HepG2 (cell line): ENCODE measurements at regions not wholly inside any gene's neighbourhood (a gene's known extent, or its start where the extent isn't known, plus 50 kb on each side); places are given as distances from the start of the nearest gene placed in this dataset.
A peak's percentile ranks its signal among the peaks of the same experiment; 100 is the strongest.

Experiments used
- ATAC-seq: fragments of 200-7000 bp; cut with Tn5 transposase; 3 replicates; pipeline ENCODE4 v1.9.1; 2020; ENCODE audit warnings: mild to moderate bottlenecking, moderate library complexity
- BruUV-seq: library from RNA; stranded (reverse); fragments of 400-500 nt; replicated peaks from 2 replicates; lab custom pipeline; 2021; lab: Mats Ljungman, UMichigan
- CTCF ChIA-PET: fragments of 300-600 bp; formaldehyde crosslinking; extraction: SDS; loops from one replicate; lab custom pipeline; 2021; ENCODE audit warnings: low total read pairs, inconsistent platforms, low intra/inter-chr PET ratio; lab: Yijun Ruan, JAX
- POLR2A ChIA-PET: fragments of 350-600 bp; sonication (Branson Sonifier 250); formaldehyde crosslinking; loops from one replicate; lab custom pipeline; 2020; ENCODE audit warnings: antibody characterized with exemption, inconsistent platforms; lab: Yijun Ruan, JAX
- DNase-seq: peaks from one replicate; pipeline ENCODE4 v3.0.0-alpha.2; 2015; ENCODE audit warnings: low spot score
- FAIRE-seq: peaks from 3 replicates; lab custom pipeline; 2011; peaks lifted over from hg19 to GRCh38; lab: Jason Lieb, UNC
- H2AFZ ChIP-seq: one replicate; pipeline ENCODE4 v1.6.1; 2011; ENCODE audit warnings: low read length, inconsistent platforms
- H3K27ac ChIP-seq: fragments of 300-600 bp; 3 replicates; pipeline ENCODE4 v1.8.0; 2011; ENCODE audit warnings: mixed run types, mild to moderate bottlenecking, mixed read lengths, low read length, inconsistent platforms; ENCODE audit not compliant: insufficient read depth; ENCODE audit errors: extremely low read length
- H3K27me3 ChIP-seq, 2 experiments: fragments of 200-600 bp in 1 of 2; 2 replicates in 1 of 2; 3 replicates in 1 of 2; pipeline versions ENCODE4 v1.6.0 to v1.8.0; 2011; ENCODE audit warnings: low read length in 2 of 2, mild to moderate bottlenecking in 2 of 2, moderate library complexity in 2 of 2, inconsistent platforms in 1 of 2; ENCODE audit not compliant: insufficient read depth in 2 of 2, control insufficient read depth in 1 of 2
- H3K36me3 ChIP-seq, 2 experiments: fragments of 200-600 bp in 1 of 2; replicated peaks in 1 of 2; 2 replicates in 1 of 2; 3 replicates in 1 of 2; pipeline versions ENCODE4 v1.5.1 to v1.8.0; 2011; ENCODE audit warnings: low read length in 2 of 2, inconsistent platforms in 1 of 2; ENCODE audit not compliant: insufficient read depth in 2 of 2, control insufficient read depth in 1 of 2
- H3K4me1 ChIP-seq: 2 replicates; pipeline ENCODE4 v1.5.1; 2012; ENCODE audit warnings: low read length, inconsistent platforms; ENCODE audit not compliant: insufficient read depth
- H3K4me2 ChIP-seq: 2 replicates; pipeline ENCODE4 v1.6.0; 2011; ENCODE audit warnings: low read depth, low read length, inconsistent platforms
- H3K4me3 ChIP-seq, 3 experiments: fragments of 200-600 bp in 1 of 3; sonication (generic), shearing (Covaris generic) in 1 of 3; replicated peaks in 1 of 3; 2 replicates each; pipeline ENCODE4 v1.5.1; 2011 to 2016; ENCODE audit warnings: low read length in 3 of 3, inconsistent platforms in 2 of 3, low read depth in 2 of 3, mild to moderate bottlenecking in 2 of 3, control low read depth in 1 of 3, mixed read lengths in 1 of 3; ENCODE audit not compliant: insufficient read depth in 1 of 3
- H3K79me2 ChIP-seq: one replicate; pipeline ENCODE4 v1.6.1; 2011; ENCODE audit warnings: low read length, inconsistent platforms; ENCODE audit not compliant: insufficient read depth
- H3K9ac ChIP-seq: 2 replicates; pipeline ENCODE4 v1.6.0; 2011; ENCODE audit warnings: mild to moderate bottlenecking, low read depth, low read length, inconsistent platforms; ENCODE audit not compliant: insufficient read depth
- H3K9me3 ChIP-seq: 2 replicates; pipeline ENCODE4 v1.5.1; 2012; ENCODE audit warnings: mild to moderate bottlenecking, low read length
- H4K20me1 ChIP-seq: 2 replicates; pipeline ENCODE4 v1.6.0; 2011; ENCODE audit warnings: inconsistent platforms, mild to moderate bottlenecking, low read length, moderate library complexity; ENCODE audit not compliant: insufficient read depth
- GATA4 ChIP-seq: sonication (generic); IDR thresholded peaks from 2 replicates; pipeline ENCODE4 v1.6.1; 2016; ENCODE audit warnings: antibody characterized with exemption, low read depth, borderline replicate concordance
- MAFF ChIP-seq: IDR thresholded peaks from 2 replicates; pipeline ENCODE4 v1.6.1; 2011; ENCODE audit warnings: low read depth, low read length, improper control_type of control experiment
- MAFK ChIP-seq, 2 experiments: IDR thresholded peaks in 1 of 2; conservative IDR thresholded peaks in 1 of 2; 2 replicates each; pipeline ENCODE4 v1.6.1; 2011; ENCODE audit warnings: improper control_type of control experiment in 2 of 2, low read length in 2 of 2
- PHF21A ChIP-seq: sonication (generic); formaldehyde crosslinking; IDR thresholded peaks from 2 replicates; pipeline ENCODE4 v1.5.0; 2020; ENCODE audit warnings: mild to moderate bottlenecking, missing genetic modification reagents
- ZBED4 ChIP-seq: sonication (generic); formaldehyde crosslinking; IDR thresholded peaks from 2 replicates; pipeline ENCODE4 v1.4.0; 2020; ENCODE audit warnings: missing genetic modification reagents, borderline replicate concordance
- WGBS: methylation state at CpG from one replicate; pipeline ENCODE4 v1.1.6; 2017; ENCODE audit warnings: low lambda C conversion rate; 5-methylcytosine and 5-hydroxymethylcytosine counted together
- in situ Hi-C: cut with HindIII; loops from 2 replicates; pipeline ENCODE4 v1.10.0; 2017; ENCODE audit warnings: low pct_unique_long_range_greater_than_20kb; ENCODE audit not compliant: extremely low pct_ligation_motif_present
- intact Hi-C: fragments of 100-400 bp; cut with micrococcal nuclease; formaldehyde crosslinking; loops from one replicate; pipeline ENCODE4 v1.10.0; 2022; ENCODE audit not compliant: unreplicated experiment

- no peak overlapping the region for H3K4me3 ChIP-seq
- no peaks in the 10 kb centered on the region for H4K20me1 ChIP-seq
- 0% methylated on average over 2 of the region's 2 CpGs for WGBS
- CTCF ChIA-PET, result no interaction called here
- no peaks in the 10 kb centered on the region for H3K79me2 ChIP-seq
- POLR2A ChIA-PET, result no interaction called here
- H3K9ac ChIP-seq, result no peak overlapping the region
- ATAC-seq (no peak), FAIRE-seq (no peak), DNase-seq (no peak)
- no TSS peak for BruUV-seq
- no peaks in the 10 kb centered on the region for H3K27me3 ChIP-seq
- no peaks in the 10 kb centered on the region for H3K4me1 ChIP-seq
- no peak overlapping the region for H3K4me2 ChIP-seq
- H3K36me3 ChIP-seq, result no peaks in the 10 kb centered on the region
- peaks cover 88% of the 10 kb centered on the region for H3K9me3 ChIP-seq
- no peak for TF ChIP-seq PHF21A
- TF ChIP-seq MAFK (conservative IDR thresholded peaks at IDR 0.05 in 1 of 2, IDR thresholded peaks at IDR 0.05 in 1 of 2; ENCODE audit: low read length in 2 of 2), result peak; percentile 51 to 74; a peak in 3 of 4 replicates
- TF ChIP-seq MAFF, result peak; percentile 65
- no peak overlapping the region for H2AFZ ChIP-seq
- no peak overlapping the region for H3K27ac ChIP-seq
- intact Hi-C loops, result no loop called here
- in situ Hi-C loops, result no loop called here
Observed at GRCh38 chr7:126378642-126379041, 874.1 kb downstream of the GRM8 start.

- no peak for ATAC-seq
- no peak for DNase-seq
- Histone ChIP-seq H3K36me3 (no peaks in the 10 kb centered on the region), H4K20me1 (no peaks in the 10 kb centered on the region), H2AFZ (no peak overlapping the region), H3K27ac (no peak overlapping the region), H3K79me2 (no peaks in the 10 kb centered on the region), H3K27me3 (no peaks in the 10 kb centered on the region), H3K4me1 (no peaks in the 10 kb centered on the region), H3K9me3 (peaks cover 71% of the 10 kb centered on the region), H3K4me2 (no peak overlapping the region), H3K4me3 (no peak overlapping the region), H3K9ac (no peak overlapping the region)
- CTCF ChIA-PET, result no interaction called here
- 8% methylated on average over 1 of the region's 1 CpG for WGBS
- TF ChIP-seq GATA4 (no peak), ZBED4 (no peak)
- POLR2A ChIA-PET, result no interaction called here
- intact Hi-C loops (no loop called here), in situ Hi-C loops (no loop called here)
- no peak for FAIRE-seq
- no TSS peak for BruUV-seq
Observed at GRCh38 chr7:126370038-126370668, 882.6 kb downstream of the GRM8 start.
